HepG2 (cell line): ENCODE measurements at regions not wholly inside any gene's neighbourhood (a gene's known extent, or its start where the extent isn't known, plus 50 kb on each side); places are given as distances from the start of the nearest gene placed in this dataset.

Source experiments
- ATAC-seq: fragments of 200-7000 bp; cut with Tn5 transposase; 3 replicates; pipeline ENCODE4 v1.9.1; 2020; ENCODE audit warnings: mild to moderate bottlenecking, moderate library complexity
- BruUV-seq: library from RNA; stranded (reverse); fragments of 400-500 nt; replicated peaks from 2 replicates; lab custom pipeline; 2021; lab: Mats Ljungman, UMichigan
- CTCF ChIA-PET: fragments of 300-600 bp; formaldehyde crosslinking; extraction: SDS; loops from one replicate; lab custom pipeline; 2021; ENCODE audit warnings: low total read pairs, inconsistent platforms, low intra/inter-chr PET ratio; lab: Yijun Ruan, JAX
- POLR2A ChIA-PET: fragments of 350-600 bp; sonication (Branson Sonifier 250); formaldehyde crosslinking; loops from one replicate; lab custom pipeline; 2020; ENCODE audit warnings: antibody characterized with exemption, inconsistent platforms; lab: Yijun Ruan, JAX
- DNase-seq: peaks from one replicate; pipeline ENCODE4 v3.0.0-alpha.2; 2015; ENCODE audit warnings: low spot score
- FAIRE-seq: peaks from 3 replicates; lab custom pipeline; 2011; peaks lifted over from hg19 to GRCh38; lab: Jason Lieb, UNC
- H2AFZ ChIP-seq: one replicate; pipeline ENCODE4 v1.6.1; 2011; ENCODE audit warnings: low read length, inconsistent platforms
- H3K27ac ChIP-seq: fragments of 300-600 bp; 3 replicates; pipeline ENCODE4 v1.8.0; 2011; ENCODE audit warnings: mixed run types, mild to moderate bottlenecking, mixed read lengths, low read length, inconsistent platforms; ENCODE audit not compliant: insufficient read depth; ENCODE audit errors: extremely low read length
- H3K27me3 ChIP-seq, 2 experiments: fragments of 200-600 bp in 1 of 2; 2 replicates in 1 of 2; 3 replicates in 1 of 2; pipeline versions ENCODE4 v1.6.0 to v1.8.0; 2011; ENCODE audit warnings: low read length in 2 of 2, mild to moderate bottlenecking in 2 of 2, moderate library complexity in 2 of 2, inconsistent platforms in 1 of 2; ENCODE audit not compliant: insufficient read depth in 2 of 2, control insufficient read depth in 1 of 2
- H3K36me3 ChIP-seq, 2 experiments: fragments of 200-600 bp in 1 of 2; replicated peaks in 1 of 2; 2 replicates in 1 of 2; 3 replicates in 1 of 2; pipeline versions ENCODE4 v1.5.1 to v1.8.0; 2011; ENCODE audit warnings: low read length in 2 of 2, inconsistent platforms in 1 of 2; ENCODE audit not compliant: insufficient read depth in 2 of 2, control insufficient read depth in 1 of 2
- H3K4me1 ChIP-seq: 2 replicates; pipeline ENCODE4 v1.5.1; 2012; ENCODE audit warnings: low read length, inconsistent platforms; ENCODE audit not compliant: insufficient read depth
- H3K4me2 ChIP-seq: 2 replicates; pipeline ENCODE4 v1.6.0; 2011; ENCODE audit warnings: low read depth, low read length, inconsistent platforms
- H3K4me3 ChIP-seq, 3 experiments: fragments of 200-600 bp in 1 of 3; sonication (generic), shearing (Covaris generic) in 1 of 3; replicated peaks in 1 of 3; 2 replicates each; pipeline ENCODE4 v1.5.1; 2011 to 2016; ENCODE audit warnings: low read length in 3 of 3, inconsistent platforms in 2 of 3, low read depth in 2 of 3, mild to moderate bottlenecking in 2 of 3, control low read depth in 1 of 3, mixed read lengths in 1 of 3; ENCODE audit not compliant: insufficient read depth in 1 of 3
- H3K79me2 ChIP-seq: one replicate; pipeline ENCODE4 v1.6.1; 2011; ENCODE audit warnings: low read length, inconsistent platforms; ENCODE audit not compliant: insufficient read depth
- H3K9ac ChIP-seq: 2 replicates; pipeline ENCODE4 v1.6.0; 2011; ENCODE audit warnings: mild to moderate bottlenecking, low read depth, low read length, inconsistent platforms; ENCODE audit not compliant: insufficient read depth
- H3K9me3 ChIP-seq: 2 replicates; pipeline ENCODE4 v1.5.1; 2012; ENCODE audit warnings: mild to moderate bottlenecking, low read length
- H4K20me1 ChIP-seq: 2 replicates; pipeline ENCODE4 v1.6.0; 2011; ENCODE audit warnings: inconsistent platforms, mild to moderate bottlenecking, low read length, moderate library complexity; ENCODE audit not compliant: insufficient read depth
- EEA1 ChIP-seq: sonication (generic); formaldehyde crosslinking; IDR thresholded peaks from 2 replicates; pipeline ENCODE4 v1.5.1; 2020; ENCODE audit warnings: mild to moderate bottlenecking, missing genetic modification reagents, borderline replicate concordance
- HHEX ChIP-seq: IDR thresholded peaks from 2 replicates; pipeline ENCODE4 v1.6.1; 2016; ENCODE audit warnings: control low read depth
- KDM4B ChIP-seq: sonication (generic); formaldehyde crosslinking; IDR thresholded peaks from 2 replicates; pipeline ENCODE4 v1.4.0; 2020; ENCODE audit warnings: missing genetic modification reagents
- NRL ChIP-seq: sonication (generic); formaldehyde crosslinking; IDR thresholded peaks from 2 replicates; pipeline ENCODE4 v1.5.0; 2020; ENCODE audit warnings: missing genetic modification reagents, mild to moderate bottlenecking, moderate library complexity, borderline replicate concordance
- THYN1 ChIP-seq: sonication (generic); formaldehyde crosslinking; IDR thresholded peaks from 2 replicates; pipeline ENCODE4 v1.8.1; 2023; ENCODE audit warnings: low read depth, mild to moderate bottlenecking, moderate library complexity, missing genetic modification reagents, borderline replicate concordance
- ZNF354B ChIP-seq: sonication (generic); formaldehyde crosslinking; IDR thresholded peaks from 2 replicates; pipeline ENCODE4 v1.8.0; 2022; ENCODE audit warnings: mild to moderate bottlenecking, missing genetic modification reagents
- ZNF382 ChIP-seq: sonication (generic); formaldehyde crosslinking; IDR thresholded peaks from 2 replicates; pipeline ENCODE4 v1.5.0; 2020; ENCODE audit warnings: missing genetic modification reagents, mild to moderate bottlenecking, borderline replicate concordance
- ZNF761 ChIP-seq: sonication (generic); formaldehyde crosslinking; conservative IDR thresholded peaks from 2 replicates; pipeline ENCODE4 v1.4.0; 2020; ENCODE audit warnings: mild to moderate bottlenecking, missing genetic modification reagents
- WGBS: methylation state at CpG from one replicate; pipeline ENCODE4 v1.1.6; 2017; ENCODE audit warnings: low lambda C conversion rate; 5-methylcytosine and 5-hydroxymethylcytosine counted together
- in situ Hi-C: cut with HindIII; loops from 2 replicates; pipeline ENCODE4 v1.10.0; 2017; ENCODE audit warnings: low pct_unique_long_range_greater_than_20kb; ENCODE audit not compliant: extremely low pct_ligation_motif_present
- intact Hi-C: fragments of 100-400 bp; cut with micrococcal nuclease; formaldehyde crosslinking; loops from one replicate; pipeline ENCODE4 v1.10.0; 2022; ENCODE audit not compliant: unreplicated experiment
- TF ChIP-seq, protein P1 (sequence below): sonication (generic); formaldehyde crosslinking; IDR thresholded peaks from 2 replicates; pipeline ENCODE4 v1.8.0; 2022; ENCODE audit warnings: missing genetic modification reagents, mild to moderate bottlenecking, borderline replicate concordance
- TF ChIP-seq, protein P2 (sequence below): sonication (generic); formaldehyde crosslinking; IDR thresholded peaks from 2 replicates; pipeline ENCODE4 v1.5.0; 2020; ENCODE audit warnings: missing genetic modification reagents
- TF ChIP-seq, protein P3 (sequence below): sonication (generic); formaldehyde crosslinking; IDR thresholded peaks from 2 replicates; pipeline ENCODE4 v1.5.0; 2020; ENCODE audit warnings: missing genetic modification reagents

DNA sequence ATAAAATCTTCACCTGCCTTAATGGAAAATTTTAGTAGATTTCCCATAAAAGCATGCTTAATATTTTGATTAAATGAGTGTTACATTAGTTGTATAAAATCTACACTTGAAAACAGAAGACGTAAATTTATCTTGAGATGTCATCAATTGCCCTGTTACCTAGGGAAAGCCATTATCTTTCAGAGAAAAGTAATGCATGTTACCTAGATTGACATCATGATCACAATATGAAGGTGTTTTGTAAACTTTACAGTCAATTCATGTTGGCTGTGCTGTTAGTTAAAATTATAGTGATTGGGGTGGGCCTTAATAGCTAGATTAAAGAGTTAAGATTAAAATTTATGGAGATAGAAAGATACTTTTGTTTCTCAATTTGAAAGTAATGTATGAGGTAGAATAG is 293.2 kb upstream of the PCDH18 start:
- no peak overlapping the region for H3K9ac ChIP-seq
- 35% methylated on average over 1 of the region's 1 CpG for WGBS
- in situ Hi-C loops: no loop called here
- H3K4me2 ChIP-seq: no peak overlapping the region
- ChIA-PET CTCF (no interaction called here), POLR2A (no interaction called here)
- intact Hi-C loops: no loop called here
- FAIRE-seq: no peak
- BruUV-seq: no TSS peak
- H3K4me1 ChIP-seq: no peaks in the 10 kb centered on the region
- H2AFZ ChIP-seq: no peak overlapping the region
- H3K4me3 ChIP-seq: no peak overlapping the region
- no peak for ATAC-seq
- H3K9me3 ChIP-seq: no peaks in the 10 kb centered on the region
- DNase-seq: no peak
- H4K20me1 ChIP-seq: no peaks in the 10 kb centered on the region
- H3K79me2 ChIP-seq: no peaks in the 10 kb centered on the region
- no peak overlapping the region for H3K27ac ChIP-seq
- H3K27me3 ChIP-seq: no peaks in the 10 kb centered on the region
- no peaks in the 10 kb centered on the region for H3K36me3 ChIP-seq
- TF ChIP-seq, protein P1, sequence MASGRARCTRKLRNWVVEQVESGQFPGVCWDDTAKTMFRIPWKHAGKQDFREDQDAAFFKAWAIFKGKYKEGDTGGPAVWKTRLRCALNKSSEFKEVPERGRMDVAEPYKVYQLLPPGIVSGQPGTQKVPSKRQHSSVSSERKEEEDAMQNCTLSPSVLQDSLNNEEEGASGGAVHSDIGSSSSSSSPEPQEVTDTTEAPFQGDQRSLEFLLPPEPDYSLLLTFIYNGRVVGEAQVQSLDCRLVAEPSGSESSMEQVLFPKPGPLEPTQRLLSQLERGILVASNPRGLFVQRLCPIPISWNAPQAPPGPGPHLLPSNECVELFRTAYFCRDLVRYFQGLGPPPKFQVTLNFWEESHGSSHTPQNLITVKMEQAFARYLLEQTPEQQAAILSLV (CRISPR knock-in tag): no peak
- TF ChIP-seq THYN1 (no peak), ZNF761 (CRISPR knock-in tag) (no peak), KDM4B (CRISPR knock-in tag) (no peak), ZNF382 (CRISPR knock-in tag) (no peak), EEA1 (CRISPR knock-in tag) (no peak), NRL (CRISPR knock-in tag) (no peak), ZNF354B (CRISPR knock-in tag) (no peak), HHEX (CRISPR knock-in tag) (no peak)
- TF ChIP-seq, protein P2, sequence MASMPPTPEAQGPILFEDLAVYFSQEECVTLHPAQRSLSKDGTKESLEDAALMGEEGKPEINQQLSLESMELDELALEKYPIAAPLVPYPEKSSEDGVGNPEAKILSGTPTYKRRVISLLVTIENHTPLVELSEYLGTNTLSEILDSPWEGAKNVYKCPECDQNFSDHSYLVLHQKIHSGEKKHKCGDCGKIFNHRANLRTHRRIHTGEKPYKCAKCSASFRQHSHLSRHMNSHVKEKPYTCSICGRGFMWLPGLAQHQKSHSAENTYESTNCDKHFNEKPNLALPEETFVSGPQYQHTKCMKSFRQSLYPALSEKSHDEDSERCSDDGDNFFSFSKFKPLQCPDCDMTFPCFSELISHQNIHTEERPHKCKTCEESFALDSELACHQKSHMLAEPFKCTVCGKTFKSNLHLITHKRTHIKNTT (CRISPR knock-in tag): no peak
- TF ChIP-seq, protein P3, sequence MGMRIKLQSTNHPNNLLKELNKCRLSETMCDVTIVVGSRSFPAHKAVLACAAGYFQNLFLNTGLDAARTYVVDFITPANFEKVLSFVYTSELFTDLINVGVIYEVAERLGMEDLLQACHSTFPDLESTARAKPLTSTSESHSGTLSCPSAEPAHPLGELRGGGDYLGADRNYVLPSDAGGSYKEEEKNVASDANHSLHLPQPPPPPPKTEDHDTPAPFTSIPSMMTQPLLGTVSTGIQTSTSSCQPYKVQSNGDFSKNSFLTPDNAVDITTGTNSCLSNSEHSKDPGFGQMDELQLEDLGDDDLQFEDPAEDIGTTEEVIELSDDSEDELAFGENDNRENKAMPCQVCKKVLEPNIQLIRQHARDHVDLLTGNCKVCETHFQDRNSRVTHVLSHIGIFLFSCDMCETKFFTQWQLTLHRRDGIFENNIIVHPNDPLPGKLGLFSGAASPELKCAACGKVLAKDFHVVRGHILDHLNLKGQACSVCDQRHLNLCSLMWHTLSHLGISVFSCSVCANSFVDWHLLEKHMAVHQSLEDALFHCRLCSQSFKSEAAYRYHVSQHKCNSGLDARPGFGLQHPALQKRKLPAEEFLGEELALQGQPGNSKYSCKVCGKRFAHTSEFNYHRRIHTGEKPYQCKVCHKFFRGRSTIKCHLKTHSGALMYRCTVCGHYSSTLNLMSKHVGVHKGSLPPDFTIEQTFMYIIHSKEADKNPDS (CRISPR knock-in tag): no peak
- TF ChIP-seq, all 625 proteins: peak for 0
